ENCODE measurements at regions not wholly inside any gene's neighbourhood (a gene's known extent, or its start where the extent isn't known, plus 50 kb on each side); places are given as distances from the start of the nearest gene placed in this dataset.

- TF ChIP-seq CTCF (IDR thresholded peaks at IDR 0.05) (no peak), POLR2A (IDR thresholded peaks at IDR 0.05) (no peak)
These were observed 433.2 kb upstream of the MGMT start for GRCh38 chr10:129033790-129034272.
